Right ventricle myocardium inferior (tissue), 1 donor: ENCODE measurements at regions not wholly inside any gene's neighbourhood (a gene's known extent, or its start where the extent isn't known, plus 50 kb on each side); places are given as distances from the start of the nearest gene placed in this dataset.

Experiments used
- ATAC-seq: fragments of 200-7000 bp; cut with Tn5 transposase; one replicate; pipeline ENCODE4 v1.9.1; 2020; ENCODE audit warnings: mild to moderate bottlenecking, moderate library complexity
- DNase-seq: peaks from one replicate; pipeline ENCODE4 v3.0.0; 2021; ENCODE audit errors: missing footprints
- intact Hi-C: fragments of 100-400 bp; cut with DNase I; formaldehyde crosslinking; loops from one replicate; pipeline ENCODE4 v1.11.0; 2022
- donor health status: DM: no; HTN: yes; CAD: no; lungs with severe emphysema.

GRCh38 chr1:90650401-90650800, 66.7 kb downstream of the BARHL2 start:
- ATAC-seq (no peak), DNase-seq (no peak)
- intact Hi-C loops, result no loop called here

GRCh38 chr1:90640325-90640724, 76.8 kb downstream of the BARHL2 start:
- intact Hi-C loops, result no loop called here
- ATAC-seq, result no peak

GRCh38 chr1:90622666-90623065, 94.4 kb downstream of the BARHL2 start:
- ATAC-seq (no peak), DNase-seq (no peak)
- intact Hi-C loops, result no loop called here

More at GRCh38 chr1:90640325-90640724, 76.8 kb downstream of the BARHL2 start:
- no peak for DNase-seq

GRCh38 chr1:90621986-90622385, 95.1 kb downstream of the BARHL2 start:
- DNase-seq (no peak), ATAC-seq (no peak)
- intact Hi-C loops, result no loop called here

- DNase-seq (no peak), ATAC-seq (no peak)
- intact Hi-C loops, result no loop called here
These were observed 100.7 kb downstream of the BARHL2 start for GRCh38 chr1:90616395-90616794.

- intact Hi-C loops, result no loop called here
- ATAC-seq (no peak), DNase-seq (no peak)
These were observed 102.2 kb downstream of the BARHL2 start for GRCh38 chr1:90614872-90615271.

GRCh38 chr1:90613371-90613770, 103.7 kb downstream of the BARHL2 start:
- no peak for ATAC-seq
- intact Hi-C loops, result no loop called here

GRCh38 chr1:90612033-90612432, 105.1 kb downstream of the BARHL2 start:
- intact Hi-C loops, result no loop called here
- ATAC-seq (no peak), DNase-seq (no peak)

More at GRCh38 chr1:90613371-90613770, 103.7 kb downstream of the BARHL2 start:
- no peak for DNase-seq

- intact Hi-C loops, result no loop called here
- DNase-seq, result no peak
- ATAC-seq, result no peak
These were observed 109.4 kb downstream of the BARHL2 start for GRCh38 chr1:90607736-90608135.

- intact Hi-C loops, result no loop called here
- peak; percentile 52 for ATAC-seq
These were observed 112.0 kb downstream of the BARHL2 start for GRCh38 chr1:90605070-90605469.

GRCh38 chr1:90593312-90593711, 123.8 kb downstream of the BARHL2 start:
- ATAC-seq (no peak), DNase-seq (no peak)
- intact Hi-C loops, result no loop called here

More at GRCh38 chr1:90605070-90605469, 112.0 kb downstream of the BARHL2 start:
- no peak for DNase-seq

- ATAC-seq (no peak), DNase-seq (no peak)
- intact Hi-C loops, result no loop called here
These were observed 125.1 kb downstream of the BARHL2 start for GRCh38 chr1:90591970-90592356.

GRCh38 chr1:90591355-90591969, 125.6 kb downstream of the BARHL2 start:
- DNase-seq (no peak), ATAC-seq (no peak)
- intact Hi-C loops, result no loop called here

- intact Hi-C loops, result no loop called here
- ATAC-seq, result no peak
- no peak for DNase-seq
These were observed 136.9 kb downstream of the BARHL2 start for GRCh38 chr1:90580176-90580575.

- ATAC-seq, result no peak
- no peak for DNase-seq
- intact Hi-C loops, result loop anchor here (5.0 kb wide), 2 partner anchors 383 to 583 kb away; no protein-coding TSS in a partner anchor
These were observed 137.8 kb downstream of the BARHL2 start for GRCh38 chr1:90579212-90579802.

GRCh38 chr1:90574692-90575370, 142.3 kb downstream of the BARHL2 start:
- DNase-seq (no peak), ATAC-seq (no peak)
- intact Hi-C loops, result loop anchor here (5.0 kb wide), 2 partner anchors 387 to 587 kb away; no protein-coding TSS in a partner anchor

- no peak for ATAC-seq
- intact Hi-C loops, result no loop called here
- no peak for DNase-seq
These were observed 143.4 kb downstream of the BARHL2 start for GRCh38 chr1:90573736-90574135.

- no peak for ATAC-seq
- no peak for DNase-seq
- intact Hi-C loops, result no loop called here
These were observed 144.7 kb downstream of the BARHL2 start for GRCh38 chr1:90572446-90572845.

GRCh38 chr1:90568436-90568835, 148.7 kb downstream of the BARHL2 start:
- DNase-seq, result no peak
- intact Hi-C loops, result no loop called here
- ATAC-seq, result no peak

- intact Hi-C loops, result no loop called here
- DNase-seq, result no peak
- ATAC-seq, result no peak
These were observed 152.9 kb downstream of the BARHL2 start for GRCh38 chr1:90564164-90564563.
